HG03108 (cell line): ENCODE measurements at regions not wholly inside any gene's neighbourhood (a gene's known extent, or its start where the extent isn't known, plus 50 kb on each side); places are given as distances from the start of the nearest gene placed in this dataset.

Experiments used
- ATAC-seq: cut with Tn5 transposase; IDR thresholded peaks from one replicate; pipeline ENCODE4 v1.9.1; 2021; ENCODE audit warnings: moderate library complexity; ENCODE audit not compliant: unreplicated experiment

- ATAC-seq: peak; percentile 65
These were observed 173.0 kb upstream of the ROBO2 start for GRCh38 chr3:76866729-76867408.

DNA sequence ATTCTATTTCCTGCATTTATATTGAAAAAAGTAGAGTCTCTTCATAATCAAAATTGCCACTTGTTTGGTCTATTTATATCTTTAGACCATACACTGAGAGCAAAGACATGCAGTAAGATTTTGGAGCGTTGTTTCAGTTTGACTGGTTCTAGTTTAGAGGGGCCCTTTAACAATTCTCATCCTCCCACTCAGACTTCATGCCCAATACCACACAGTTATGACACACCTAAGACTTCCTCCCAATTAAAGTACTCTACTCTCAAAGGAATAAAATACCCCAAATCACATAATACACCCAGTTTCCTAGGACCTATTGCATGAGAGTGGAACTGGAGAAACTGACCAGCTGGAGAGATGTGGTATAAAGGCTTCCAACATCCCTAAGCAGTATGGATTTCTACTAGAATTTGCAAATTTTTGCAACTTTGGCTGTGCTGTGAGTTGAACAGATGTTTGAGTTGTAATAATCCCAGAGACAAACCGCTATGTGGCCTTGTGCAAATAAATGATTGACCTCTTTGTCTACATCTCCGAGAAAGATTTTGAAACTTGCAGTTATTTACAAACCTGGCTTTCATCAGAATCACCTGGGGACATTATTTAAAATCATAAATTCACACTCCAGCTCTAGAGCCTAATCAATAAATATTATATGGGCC, 170.0 kb upstream of the ROBO2 start:
- no peak for ATAC-seq

DNA sequence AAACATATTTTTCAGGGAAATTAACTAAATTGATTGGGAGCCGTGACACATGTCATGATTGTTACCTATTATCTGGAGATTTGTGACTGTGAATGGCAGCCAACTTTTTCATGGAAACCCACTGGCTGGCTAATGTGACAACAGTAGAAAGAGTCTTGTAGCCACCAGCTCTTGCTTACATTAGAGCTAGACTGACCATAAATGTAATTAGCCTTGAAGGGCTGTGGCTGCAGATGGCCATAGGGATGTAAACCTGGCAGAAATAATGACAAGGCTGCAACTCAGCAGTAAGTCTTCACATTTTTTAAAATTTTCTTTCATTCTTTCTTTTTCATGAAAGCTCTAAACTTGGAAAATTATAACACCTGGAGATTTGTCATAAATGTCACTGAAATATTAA, 168.2 kb upstream of the ROBO2 start:
- ATAC-seq: no peak

DNA sequence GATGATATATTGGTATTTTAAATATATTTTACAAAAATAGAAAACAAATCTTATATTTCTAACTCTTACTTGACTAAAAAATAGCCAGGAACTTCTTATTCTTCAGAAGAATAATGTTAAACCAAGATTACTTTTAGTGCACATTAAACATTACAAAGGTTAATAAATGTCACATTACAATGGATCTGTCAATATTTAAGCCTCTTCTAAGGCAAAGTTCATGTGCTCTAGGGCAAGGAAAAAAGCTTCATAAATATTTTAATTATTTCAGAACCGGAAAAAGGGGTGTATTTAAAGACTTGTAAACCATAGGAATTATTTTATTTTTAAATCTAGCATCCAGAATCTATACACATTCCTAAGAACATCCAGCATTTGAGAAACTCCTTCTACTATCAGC, 166.9 kb upstream of the ROBO2 start:
- ATAC-seq: no peak

DNA sequence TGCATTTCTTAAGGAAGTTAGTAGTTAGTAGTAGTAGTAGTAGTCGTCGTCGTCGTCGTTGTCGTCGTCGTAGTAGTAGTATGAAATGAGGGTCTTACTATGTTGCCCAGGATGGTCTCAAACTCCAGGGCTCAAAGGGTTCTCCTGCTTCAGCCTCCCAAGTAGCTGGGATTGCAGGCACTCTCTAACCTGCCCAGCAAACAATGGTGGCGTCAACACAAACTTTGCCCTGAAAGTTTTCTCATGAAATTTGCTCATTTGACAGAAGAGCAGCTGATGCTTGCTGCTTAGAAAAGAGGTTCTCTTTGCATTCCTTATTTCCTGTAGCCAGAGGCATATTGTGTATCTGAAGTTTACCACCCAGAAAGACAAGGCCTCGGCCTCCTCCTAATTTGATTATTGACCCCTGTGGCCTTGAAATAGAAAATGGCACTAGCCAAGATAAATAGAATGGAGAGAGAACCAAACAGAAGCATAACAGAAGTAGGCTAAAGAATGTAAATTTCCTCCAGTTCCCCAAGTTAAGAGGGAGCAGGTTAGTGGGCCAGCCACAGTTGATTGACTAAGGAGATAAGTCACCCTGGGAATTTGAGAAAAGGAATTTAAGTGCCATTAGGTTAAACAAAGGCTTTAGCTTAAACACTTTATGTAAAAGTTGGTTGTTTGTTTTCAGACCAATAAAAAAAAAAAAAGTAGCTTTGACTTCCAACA, 166.2 kb upstream of the ROBO2 start:
- no peak for ATAC-seq

DNA sequence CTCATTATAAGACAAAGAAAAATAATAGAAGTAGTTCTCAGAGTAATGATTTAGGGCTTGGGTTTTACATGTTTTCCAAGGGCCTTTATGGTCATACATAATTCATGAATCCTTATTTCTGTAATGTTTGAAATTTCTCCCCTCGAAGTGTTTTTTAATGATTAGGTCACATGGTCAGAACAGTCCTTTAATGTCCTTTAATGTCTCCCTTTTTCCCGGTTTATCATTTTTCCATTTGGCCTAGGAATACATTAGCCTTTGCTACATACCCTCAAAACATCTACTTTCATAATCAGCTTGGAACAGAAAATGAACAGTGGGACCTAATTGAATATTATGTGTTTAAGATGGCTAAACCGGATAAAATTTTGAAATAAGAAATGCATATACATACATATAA, 159.9 kb upstream of the ROBO2 start:
- ATAC-seq: no peak

- ATAC-seq: no peak
These were observed 153.0 kb upstream of the ROBO2 start for GRCh38 chr3:76886761-76887500.

GRCh38 chr3:76888856-76889255, 151.0 kb upstream of the ROBO2 start:
- ATAC-seq: no peak

DNA sequence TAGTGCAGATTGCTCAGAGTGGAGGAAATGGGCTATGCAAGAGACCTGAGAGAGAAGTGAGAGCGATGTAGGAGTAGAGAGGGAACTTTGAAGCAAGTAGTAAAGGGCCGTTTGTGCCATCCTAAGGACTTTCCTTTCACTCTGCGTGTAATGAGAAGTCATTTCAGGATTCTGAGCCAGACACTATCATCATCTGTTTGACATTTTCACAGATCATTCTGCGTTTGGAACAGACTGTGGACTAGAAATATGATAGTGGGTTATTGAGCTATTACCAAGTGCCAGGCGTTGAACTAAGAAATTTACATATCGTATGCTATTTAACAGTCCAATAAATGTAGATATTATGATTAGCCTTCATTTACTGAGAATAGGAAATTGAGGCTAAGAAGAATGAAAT, 150.0 kb upstream of the ROBO2 start:
- no peak for ATAC-seq

DNA sequence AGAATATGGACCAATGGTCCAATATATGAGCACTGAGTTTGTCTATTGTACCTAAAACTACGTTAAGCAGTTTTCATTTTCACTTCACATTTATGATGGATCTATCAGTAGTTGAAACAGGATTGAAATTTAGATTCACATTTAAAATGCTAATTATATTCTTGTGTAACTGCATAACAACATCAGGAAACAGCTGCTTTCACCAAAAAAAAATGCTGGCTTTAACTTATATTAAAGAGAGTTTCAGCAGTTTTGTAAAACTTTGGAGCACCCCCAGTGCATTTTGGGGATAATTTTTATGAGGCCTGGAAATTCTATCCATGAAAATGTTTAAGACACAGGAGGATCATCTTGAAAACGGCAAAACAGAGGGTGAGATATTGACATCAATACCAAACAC, 142.8 kb upstream of the ROBO2 start:
- no peak for ATAC-seq

DNA sequence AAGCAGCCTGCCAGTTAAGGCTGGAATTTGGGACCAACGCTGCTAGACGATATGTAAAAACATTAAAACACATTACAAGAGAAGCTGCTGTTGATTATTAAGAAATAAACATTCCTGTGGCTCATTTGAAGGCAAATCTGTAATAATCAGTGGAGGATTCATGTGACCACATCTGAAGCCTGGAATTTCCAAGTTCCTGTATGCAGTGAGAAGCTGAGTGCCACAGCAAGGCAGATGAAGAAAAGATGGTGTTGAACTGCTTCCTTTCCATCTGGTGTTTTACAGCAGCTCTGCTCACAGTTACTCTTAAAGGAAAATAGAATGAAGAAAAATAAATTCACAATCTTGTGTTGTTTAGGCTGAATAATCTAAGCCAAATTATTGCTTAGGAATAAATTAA, 139.3 kb upstream of the ROBO2 start:
- no peak for ATAC-seq

DNA sequence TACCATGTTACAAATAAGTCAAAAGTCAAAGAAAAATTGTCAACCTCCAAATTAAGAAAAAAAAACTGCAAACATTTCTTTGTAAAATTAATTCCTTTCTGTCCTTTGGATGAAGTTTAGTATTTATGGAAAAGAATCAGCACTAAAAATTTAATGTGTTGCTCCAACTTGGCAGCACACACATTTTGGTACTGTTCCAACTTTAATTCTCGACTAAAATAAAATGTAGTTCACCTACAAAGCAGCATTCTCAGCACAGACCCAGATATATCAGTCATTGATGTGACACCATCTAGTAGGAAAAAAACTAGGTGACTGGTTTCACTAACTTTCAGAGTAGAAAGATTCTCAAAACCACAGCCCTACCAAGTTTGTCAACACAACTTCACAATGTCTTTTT, 131.7 kb upstream of the ROBO2 start:
- no peak for ATAC-seq

DNA sequence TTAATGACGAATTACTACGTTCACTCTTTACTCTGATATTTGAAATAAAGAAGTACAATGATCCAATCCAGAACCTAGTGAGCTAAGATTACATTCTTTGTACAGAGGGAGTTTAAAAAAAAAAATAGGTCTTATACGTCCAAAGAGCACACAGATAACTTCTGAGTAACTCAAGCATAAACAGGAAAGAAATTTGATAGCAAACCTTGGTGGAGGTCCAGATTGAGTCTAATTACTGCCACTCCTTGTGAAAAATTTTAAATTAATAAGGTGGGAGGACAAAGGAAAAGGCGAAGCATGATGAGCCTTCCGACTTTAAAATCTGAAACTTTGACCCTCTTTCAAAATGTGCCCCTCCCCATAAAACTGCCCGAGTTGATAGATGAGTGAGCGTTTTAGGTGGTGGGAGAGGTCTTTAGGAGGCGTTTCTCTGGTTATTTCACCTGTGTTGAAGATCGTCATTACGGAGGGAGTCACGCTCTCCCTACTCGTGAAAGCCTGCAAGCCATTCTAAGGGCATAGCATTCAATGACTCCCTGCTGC, 127.0 kb upstream of the ROBO2 start:
- ATAC-seq: no peak

DNA sequence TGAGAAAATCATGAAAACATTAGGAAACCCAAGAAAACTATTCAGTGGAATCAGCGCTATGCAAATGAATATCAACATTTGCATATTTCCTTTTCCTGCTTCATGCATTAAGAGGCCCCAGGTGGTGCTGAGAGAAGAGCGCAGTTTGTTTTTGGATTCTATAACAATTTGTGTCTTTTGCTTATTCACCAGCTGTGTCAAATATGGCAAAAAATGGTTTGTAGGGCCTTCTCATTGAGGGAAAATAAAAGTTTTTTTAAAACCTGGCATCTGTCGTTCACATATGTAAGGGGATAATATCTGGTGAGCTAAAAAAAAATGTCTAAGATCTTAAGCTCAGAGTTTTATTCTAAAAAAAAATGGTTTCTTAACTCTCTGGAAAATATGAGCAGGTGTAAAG, 122.5 kb upstream of the ROBO2 start:
- ATAC-seq: no peak

GRCh38 chr3:76920511-76920910, 119.4 kb upstream of the ROBO2 start:
- ATAC-seq: no peak

GRCh38 chr3:76923485-76923884, 116.4 kb upstream of the ROBO2 start:
- no peak for ATAC-seq

DNA sequence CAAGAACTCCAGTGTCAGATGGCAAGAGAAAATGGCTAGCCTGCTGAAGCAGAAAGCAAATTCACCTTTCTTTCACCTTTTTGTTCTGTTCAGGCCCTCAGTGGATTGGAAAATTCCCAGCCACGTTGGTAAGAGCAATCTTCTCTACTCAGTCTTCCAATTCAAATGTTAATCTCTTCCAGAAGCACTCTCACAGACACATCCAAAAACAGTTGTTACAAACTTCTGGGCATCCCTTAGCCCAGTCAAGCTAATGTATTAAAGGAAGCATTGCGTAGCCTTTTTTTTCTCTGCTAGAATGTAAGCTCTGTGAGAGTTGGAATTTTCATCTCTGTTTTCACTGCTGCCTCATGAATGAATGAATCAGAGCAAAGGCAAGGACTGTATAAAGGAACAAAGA, 109.2 kb upstream of the ROBO2 start:
- ATAC-seq: no peak

DNA sequence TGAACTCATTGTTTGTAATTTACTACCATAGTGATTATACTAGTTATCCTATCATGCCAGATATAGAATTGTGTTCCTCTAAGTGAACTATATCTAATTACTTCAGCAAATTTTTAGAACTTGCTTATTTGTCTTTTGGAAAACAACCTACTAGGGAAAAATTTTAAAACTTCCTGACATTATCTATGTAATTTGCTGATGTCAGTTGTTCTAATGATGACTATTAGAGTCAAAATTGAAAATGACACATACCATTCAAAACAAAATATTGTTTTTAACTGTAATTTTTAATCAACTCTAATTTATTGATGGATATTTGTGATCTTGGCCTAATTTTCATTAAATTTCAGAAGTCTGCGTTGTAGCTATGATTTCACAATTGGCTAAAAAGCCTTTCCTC, 106.7 kb upstream of the ROBO2 start:
- no peak for ATAC-seq

- ATAC-seq: no peak
These were observed 100.9 kb upstream of the ROBO2 start for GRCh38 chr3:76938962-76939361.

DNA sequence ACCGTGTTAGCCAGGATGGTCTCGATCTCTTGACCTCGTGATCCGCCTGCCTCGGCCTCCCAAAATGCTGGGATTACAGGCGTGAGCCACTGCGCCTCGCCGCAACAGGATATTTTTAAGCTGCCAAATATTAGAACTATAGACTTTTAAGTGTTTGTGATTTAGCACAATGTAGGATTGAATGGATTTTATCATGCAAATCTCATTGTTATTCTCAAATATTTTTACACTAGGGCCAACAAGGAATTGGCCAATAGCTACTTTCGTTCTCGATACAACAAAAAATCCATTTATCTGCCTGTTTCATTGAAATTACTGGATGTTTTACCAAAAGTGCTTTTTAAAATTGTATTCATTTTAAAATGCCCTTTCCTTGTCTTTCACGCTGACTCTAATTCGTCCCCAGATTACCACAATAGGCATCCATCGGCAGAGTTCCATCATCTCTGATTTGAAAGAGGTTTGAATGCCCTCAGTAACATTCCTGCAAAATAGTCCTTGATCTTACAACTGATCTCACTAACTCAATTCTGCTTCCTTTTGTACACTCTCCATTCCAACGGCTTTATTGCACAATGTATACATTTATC, 99.6 kb upstream of the ROBO2 start:
- no peak for ATAC-seq

- ATAC-seq: no peak
These were observed 98.5 kb upstream of the ROBO2 start for GRCh38 chr3:76941376-76941775.
